Karpas-422 (cell line): ENCODE measurements at regions not wholly inside any gene's neighbourhood (a gene's known extent, or its start where the extent isn't known, plus 50 kb on each side); places are given as distances from the start of the nearest gene placed in this dataset.

Source experiments
- DNase-seq: peaks from one replicate; pipeline ENCODE4 v3.0.0-alpha.2; 2015
- H2AFZ ChIP-seq: fragments of 200-600 bp; sonication (generic); 2 replicates; pipeline ENCODE4 v1.6.1; 2014; ENCODE audit warnings: antibody characterized with exemption, low read length, mixed read lengths
- H3K27ac ChIP-seq: fragments of 200-600 bp; sonication (generic); 2 replicates; pipeline ENCODE4 v1.5.1; 2014; ENCODE audit warnings: mild to moderate bottlenecking, low read length, moderate library complexity
- H3K27me3 ChIP-seq: fragments of 200-600 bp; sonication (generic); 2 replicates; pipeline ENCODE4 v1.6.1; 2014; ENCODE audit warnings: low read length, mixed read lengths
- H3K36me3 ChIP-seq: fragments of 200-600 bp; sonication (generic); 2 replicates; pipeline ENCODE4 v1.6.1; 2014; ENCODE audit warnings: low read length, mixed read lengths; ENCODE audit not compliant: insufficient read depth
- H3K4me1 ChIP-seq: fragments of 200-600 bp; sonication (generic); 2 replicates; pipeline ENCODE4 v1.6.1; 2014; ENCODE audit warnings: mild to moderate bottlenecking, low read length, mixed read lengths
- H3K4me2 ChIP-seq: fragments of 200-600 bp; sonication (generic); 2 replicates; pipeline ENCODE4 v1.6.1; 2014; ENCODE audit warnings: low read length, low read depth, mild to moderate bottlenecking; ENCODE audit not compliant: poor library complexity, severe bottlenecking
- H3K4me3 ChIP-seq: fragments of 200-600 bp; sonication (generic); 2 replicates; pipeline ENCODE4 v1.5.1; 2014; ENCODE audit warnings: mild to moderate bottlenecking, antibody characterized with exemption, low read length, mixed read lengths
- H3K79me2 ChIP-seq: fragments of 200-600 bp; sonication (generic); 2 replicates; pipeline ENCODE4 v1.6.1; 2014; ENCODE audit warnings: mild to moderate bottlenecking, low read length, mixed read lengths
- H3K9ac ChIP-seq: fragments of 200-600 bp; sonication (generic); 2 replicates; pipeline ENCODE4 v1.6.0; 2014; ENCODE audit warnings: low read length
- H3K9me2 ChIP-seq: fragments of 200-600 bp; sonication (generic), shearing (Covaris generic); replicated peaks from 2 replicates; pipeline ENCODE4 v1.6.0; 2014; ENCODE audit warnings: mild to moderate bottlenecking, low read length, moderate library complexity; ENCODE audit not compliant: insufficient read depth
- H3K9me3 ChIP-seq: fragments of 300-700, 200-600 bp; sonication (generic); 2 replicates; pipeline ENCODE4 v1.6.1; 2014; ENCODE audit warnings: low read length, mixed read lengths
- H4K20me1 ChIP-seq: fragments of 200-600 bp; sonication (generic); 2 replicates; pipeline ENCODE4 v1.6.1; 2014; ENCODE audit warnings: mild to moderate bottlenecking, antibody characterized with exemption, low read length, low read depth; ENCODE audit not compliant: insufficient read depth

DNA sequence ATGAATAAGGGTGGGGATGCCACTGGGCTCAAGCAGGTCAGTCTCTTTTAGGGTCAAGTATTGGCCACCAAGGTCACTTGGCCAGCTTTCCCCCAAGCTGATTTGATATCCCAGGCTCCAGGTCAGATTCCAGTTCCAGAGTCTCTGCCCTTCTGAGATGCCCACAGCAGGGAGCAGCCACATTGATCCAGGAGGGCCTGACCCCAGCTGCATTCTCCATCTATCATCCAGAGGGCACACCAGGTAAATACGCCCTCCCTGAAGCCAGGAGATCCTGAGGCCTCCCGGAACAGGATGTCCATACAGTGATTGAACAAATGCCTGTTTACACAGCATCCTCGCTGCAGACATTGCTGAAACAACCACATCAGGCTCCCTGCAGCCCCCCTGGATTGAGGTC is 264.6 kb upstream of the TLE3 start:
- no peaks in the 10 kb centered on the region for H3K36me3 ChIP-seq
- no peak overlapping the region for H3K4me3 ChIP-seq
- H3K9me3 ChIP-seq = no peaks in the 10 kb centered on the region
- no peak for DNase-seq
- no peaks in the 10 kb centered on the region for H3K79me2 ChIP-seq
- H3K27ac ChIP-seq = no peak overlapping the region
- H3K4me1 ChIP-seq = peaks cover 7% of the 10 kb centered on the region
- H3K9ac ChIP-seq = no peak overlapping the region
- H2AFZ ChIP-seq = no peak overlapping the region
- no peaks in the 10 kb centered on the region for H3K27me3 ChIP-seq
- H3K9me2 ChIP-seq = no peaks in the 10 kb centered on the region
- no peak overlapping the region for H3K4me2 ChIP-seq
- H4K20me1 ChIP-seq = no peaks in the 10 kb centered on the region

DNA sequence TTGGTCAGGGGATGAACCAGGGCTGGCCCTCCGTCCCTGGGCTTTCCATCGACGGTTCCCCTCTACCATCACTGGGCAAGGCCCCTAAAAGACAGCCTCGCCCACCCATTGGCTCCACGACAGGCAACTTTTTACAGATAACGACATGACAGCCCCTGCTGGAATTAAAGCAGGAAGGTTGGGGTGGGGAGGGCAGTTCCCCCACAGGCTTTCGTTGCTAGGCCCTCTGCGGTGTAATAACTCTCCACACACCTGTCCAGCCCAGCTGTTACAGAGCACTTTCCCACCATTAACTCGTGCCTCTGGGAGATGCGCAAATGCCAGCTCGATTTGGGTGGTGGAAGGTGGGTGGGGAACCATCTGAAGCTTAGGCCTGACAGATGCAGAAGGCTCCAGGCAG is 264.2 kb upstream of the TLE3 start:
- Histone ChIP-seq H3K27ac (no peak overlapping the region), H3K9me3 (no peaks in the 10 kb centered on the region), H3K4me2 (no peak overlapping the region), H3K36me3 (no peaks in the 10 kb centered on the region), H3K4me3 (no peak overlapping the region), H3K27me3 (no peaks in the 10 kb centered on the region), H4K20me1 (no peaks in the 10 kb centered on the region), H3K79me2 (no peaks in the 10 kb centered on the region), H3K4me1 (peaks cover 7% of the 10 kb centered on the region), H3K9ac (no peak overlapping the region), H3K9me2 (no peaks in the 10 kb centered on the region), H2AFZ (no peak overlapping the region)
- DNase-seq = no peak

DNA sequence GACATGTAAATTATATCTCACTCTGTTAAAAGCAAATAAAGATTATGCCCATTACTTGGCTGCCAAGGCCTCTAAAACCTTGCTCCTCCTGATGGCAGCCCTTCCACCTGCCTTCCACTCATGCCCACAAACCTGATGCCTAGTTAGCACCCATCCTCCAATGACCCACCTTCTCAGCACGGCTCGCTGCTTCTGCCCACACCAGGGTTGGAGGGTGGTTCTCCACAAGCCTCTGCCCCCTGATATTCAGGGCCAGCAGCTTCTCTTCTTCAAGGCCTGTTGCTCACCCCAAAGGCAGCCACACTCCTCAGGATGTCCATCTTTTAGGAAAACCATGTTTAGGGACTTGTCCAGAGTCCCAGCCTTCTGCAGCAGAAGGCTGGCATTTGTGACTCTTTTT is 263.4 kb upstream of the TLE3 start:
- Histone ChIP-seq H3K4me2 (no peak overlapping the region), H3K4me3 (no peak overlapping the region), H3K4me1 (peaks cover 2% of the 10 kb centered on the region), H3K79me2 (no peaks in the 10 kb centered on the region), H2AFZ (no peak overlapping the region), H3K9me3 (no peaks in the 10 kb centered on the region), H3K27me3 (no peaks in the 10 kb centered on the region), H3K9ac (no peak overlapping the region), H4K20me1 (no peaks in the 10 kb centered on the region; the same call in 1 of the 2 replicates), H3K9me2 (no peaks in the 10 kb centered on the region), H3K27ac (no peak overlapping the region), H3K36me3 (no peaks in the 10 kb centered on the region)
- no peak for DNase-seq

DNA sequence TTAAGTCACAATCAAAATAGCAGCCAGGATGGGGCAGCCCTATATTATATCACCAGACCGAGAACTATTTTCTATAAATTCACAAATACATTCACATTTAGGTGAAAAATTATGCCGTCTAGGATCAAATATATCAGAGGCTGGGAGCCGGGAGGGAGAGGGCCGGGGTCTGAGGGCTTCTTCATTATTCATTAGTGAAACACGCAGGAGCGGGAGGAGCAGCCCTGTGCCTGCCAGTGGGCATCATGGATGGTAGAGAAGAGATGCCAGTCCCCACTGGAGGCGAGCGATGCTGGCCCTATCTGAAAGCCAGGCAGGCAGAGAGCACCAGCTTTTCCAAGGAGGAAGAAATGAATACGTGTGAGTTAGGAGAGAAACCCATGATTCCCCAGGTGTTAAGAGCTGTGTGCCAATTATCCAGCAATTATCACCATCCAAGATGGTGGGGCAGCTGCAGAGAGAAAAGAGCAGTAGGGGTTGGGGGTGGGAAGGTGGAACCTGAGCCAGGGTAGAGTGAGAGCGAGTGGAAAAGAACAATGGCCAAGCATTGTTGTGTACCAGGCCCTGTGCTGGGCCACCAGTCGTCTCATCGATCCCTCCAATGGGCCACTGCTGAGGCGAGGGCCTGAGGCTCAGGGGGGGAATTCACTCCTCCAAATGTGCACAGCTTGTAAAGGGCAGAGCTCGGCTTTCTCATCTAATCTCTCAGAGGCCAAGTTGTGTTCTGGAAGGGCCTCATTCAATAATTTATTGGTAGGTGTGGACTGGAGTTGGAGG is 261.3 kb upstream of the TLE3 start:
- Histone ChIP-seq H3K9me2 (no peaks in the 10 kb centered on the region), H4K20me1 (no peaks in the 10 kb centered on the region; the same call in 1 of the 2 replicates), H3K36me3 (no peaks in the 10 kb centered on the region), H3K9ac (no peak overlapping the region), H3K9me3 (no peaks in the 10 kb centered on the region), H2AFZ (no peak overlapping the region), H3K4me2 (no peak overlapping the region), H3K27ac (no peak overlapping the region), H3K4me3 (no peak overlapping the region), H3K4me1 (no peaks in the 10 kb centered on the region), H3K27me3 (no peaks in the 10 kb centered on the region), H3K79me2 (no peaks in the 10 kb centered on the region)
- no peak for DNase-seq

DNA sequence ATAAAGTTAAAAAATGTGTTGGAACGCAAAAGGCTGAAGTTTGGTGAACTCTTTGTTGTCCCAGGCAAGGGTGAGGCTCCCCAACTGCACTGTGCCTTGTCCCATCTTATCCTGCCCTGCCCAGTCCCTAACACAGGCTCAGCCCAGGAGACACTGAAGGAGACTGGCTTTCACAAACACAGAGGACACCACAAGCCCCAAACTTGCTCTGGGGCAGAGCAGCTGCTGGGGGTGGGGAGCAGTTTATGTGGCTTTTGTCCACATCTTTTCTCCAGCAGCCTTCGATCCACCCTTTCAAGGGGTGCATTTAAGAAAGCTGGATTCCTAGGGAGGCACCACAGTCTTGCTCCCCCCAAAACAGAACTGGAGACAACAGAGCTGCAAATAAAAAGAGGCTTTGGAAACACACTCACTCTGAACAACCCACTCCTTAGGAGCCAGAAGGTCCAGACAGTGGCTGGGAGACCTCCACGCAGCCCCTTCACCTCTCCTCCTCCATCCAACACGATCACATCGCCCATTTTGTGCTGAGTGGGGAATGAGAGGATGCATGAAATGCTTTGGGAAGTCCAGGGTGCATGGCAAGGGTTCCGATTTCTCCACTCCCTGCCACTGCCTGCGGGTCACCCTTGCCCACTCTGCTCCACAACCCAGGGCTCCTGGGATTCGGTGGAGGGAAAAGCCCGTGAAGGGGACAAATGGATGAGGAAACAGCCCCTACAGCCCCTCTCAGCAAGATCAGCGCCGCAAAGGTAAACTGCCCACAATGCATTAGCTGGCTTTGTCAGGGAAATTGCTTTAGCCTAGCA is 260.5 kb upstream of the TLE3 start:
- Histone ChIP-seq H3K4me2 (no peak overlapping the region), H3K9me2 (no peaks in the 10 kb centered on the region), H3K79me2 (no peaks in the 10 kb centered on the region), H3K36me3 (no peaks in the 10 kb centered on the region), H3K9me3 (no peaks in the 10 kb centered on the region), H3K4me3 (no peak overlapping the region), H3K27ac (no peak overlapping the region), H3K4me1 (no peaks in the 10 kb centered on the region), H4K20me1 (no peaks in the 10 kb centered on the region; the same call in 1 of the 2 replicates), H2AFZ (no peak overlapping the region), H3K9ac (no peak overlapping the region), H3K27me3 (no peaks in the 10 kb centered on the region)
- no peak for DNase-seq

DNA sequence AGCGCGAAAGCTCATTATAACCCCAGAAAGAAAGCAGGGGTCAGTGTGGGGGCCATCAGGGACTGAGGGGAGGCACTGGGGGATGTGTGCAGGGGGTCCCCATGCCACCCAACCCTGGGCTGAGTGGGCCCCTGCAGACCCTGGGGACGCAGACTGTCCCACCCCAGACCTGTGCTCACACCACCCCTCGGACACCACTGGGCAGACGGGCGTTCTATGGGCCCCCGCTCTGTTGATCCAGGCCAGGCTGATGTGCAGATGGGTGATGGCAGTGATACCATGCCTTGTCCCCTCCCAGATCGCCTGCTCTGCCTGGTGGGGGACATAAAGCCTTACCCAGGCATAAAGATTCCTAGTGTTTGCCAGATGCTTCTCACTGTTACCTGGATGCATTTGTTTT is 259.7 kb upstream of the TLE3 start:
- Histone ChIP-seq H3K4me2 (no peak overlapping the region), H3K79me2 (no peaks in the 10 kb centered on the region), H2AFZ (no peak overlapping the region), H3K9me2 (no peaks in the 10 kb centered on the region), H4K20me1 (no peaks in the 10 kb centered on the region; the same call in 1 of the 2 replicates), H3K9ac (no peak overlapping the region), H3K27me3 (no peaks in the 10 kb centered on the region), H3K9me3 (no peaks in the 10 kb centered on the region), H3K36me3 (no peaks in the 10 kb centered on the region), H3K4me3 (no peak overlapping the region), H3K27ac (no peak overlapping the region), H3K4me1 (no peaks in the 10 kb centered on the region)
- DNase-seq = no peak

DNA sequence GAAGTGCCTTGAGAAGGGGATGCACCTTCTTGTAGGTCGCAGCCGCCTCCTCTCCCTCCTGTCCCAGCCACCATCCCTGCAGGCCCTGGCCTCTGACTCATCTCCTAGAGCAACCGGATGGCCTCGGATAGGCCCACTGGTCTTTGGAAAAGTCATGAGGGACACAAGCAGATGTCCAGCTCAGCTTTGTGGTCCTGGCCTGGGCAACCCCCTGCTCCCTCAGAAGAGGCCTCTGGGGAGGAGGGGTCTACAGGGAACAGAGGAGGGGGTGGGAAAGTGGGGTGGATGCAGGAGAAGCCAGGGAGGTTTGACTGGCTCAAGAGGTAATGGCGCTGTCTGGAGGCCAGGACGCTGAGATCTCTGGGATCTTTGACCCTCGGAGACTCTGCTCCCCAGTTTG is 259.2 kb upstream of the TLE3 start:
- H3K4me2 ChIP-seq = no peak overlapping the region
- no peak overlapping the region for H3K4me3 ChIP-seq
- H3K36me3 ChIP-seq = no peaks in the 10 kb centered on the region
- H3K4me1 ChIP-seq = no peaks in the 10 kb centered on the region
- no peaks in the 10 kb centered on the region for H3K27me3 ChIP-seq
- no peaks in the 10 kb centered on the region; the same call in 1 of the 2 replicates for H4K20me1 ChIP-seq
- no peak for DNase-seq
- no peak overlapping the region for H3K9ac ChIP-seq
- no peaks in the 10 kb centered on the region for H3K9me3 ChIP-seq
- H3K9me2 ChIP-seq = no peaks in the 10 kb centered on the region
- H2AFZ ChIP-seq = no peak overlapping the region
- no peak overlapping the region for H3K27ac ChIP-seq
- H3K79me2 ChIP-seq = no peaks in the 10 kb centered on the region

DNA sequence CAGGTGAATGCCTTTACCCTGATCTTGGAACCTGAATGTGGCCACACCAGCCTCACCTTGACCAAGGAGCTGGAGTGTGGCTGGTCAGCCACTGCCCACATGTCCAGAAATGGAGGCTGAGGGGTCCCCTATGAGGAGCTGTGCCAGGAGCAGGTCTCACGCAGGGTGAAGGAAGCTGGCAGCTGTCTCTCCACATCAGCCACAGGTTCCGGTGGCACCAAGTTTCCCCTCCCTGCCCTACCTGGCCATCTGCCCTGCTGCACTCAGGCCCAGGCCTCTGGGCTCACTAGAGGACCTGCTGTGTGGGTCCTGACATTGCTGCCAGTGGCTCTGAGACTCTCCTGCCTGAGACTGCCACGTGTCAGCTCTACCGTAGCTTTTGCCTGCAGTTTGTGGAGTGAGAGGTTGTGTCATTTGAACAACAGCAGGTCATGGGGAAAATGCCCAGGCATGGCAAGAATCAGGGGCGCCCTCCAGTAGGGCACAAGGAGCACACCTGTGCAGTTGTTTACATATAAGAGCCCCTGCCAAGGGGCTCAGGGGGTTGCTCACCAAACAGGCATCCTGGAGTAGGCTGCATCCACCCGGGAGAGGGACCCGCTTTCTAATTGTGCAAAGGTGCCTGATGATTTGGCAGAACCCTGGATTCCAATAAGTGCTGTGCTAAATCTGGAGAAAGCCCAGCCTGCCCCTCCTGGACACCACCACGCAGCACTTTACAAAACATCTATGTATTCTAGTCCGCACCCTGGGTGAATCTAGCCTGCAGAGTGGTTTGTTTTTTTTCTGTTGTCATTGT is 258.5 kb upstream of the TLE3 start:
- no peak overlapping the region for H3K27ac ChIP-seq
- no peak overlapping the region for H3K4me2 ChIP-seq
- H3K27me3 ChIP-seq = no peaks in the 10 kb centered on the region
- no peak overlapping the region for H2AFZ ChIP-seq
- DNase-seq = no peak
- H3K36me3 ChIP-seq = no peaks in the 10 kb centered on the region
- H3K9me3 ChIP-seq = no peaks in the 10 kb centered on the region
- no peak overlapping the region for H3K4me3 ChIP-seq
- H3K9me2 ChIP-seq = no peaks in the 10 kb centered on the region
- H3K79me2 ChIP-seq = no peaks in the 10 kb centered on the region
- no peaks in the 10 kb centered on the region for H3K4me1 ChIP-seq
- H3K9ac ChIP-seq = no peak overlapping the region
- H4K20me1 ChIP-seq = no peaks in the 10 kb centered on the region; the same call in 1 of the 2 replicates
